Stimulated activated naive B cell treated with anti-CD40 and anti-IgM and Interleukin-4, amounts not matched to agents 10 μg/mL and 1 μg/mL and 100 μg/mL, for 72 hours (primary cell): ENCODE measurements at regions not wholly inside any gene's neighbourhood (a gene's known extent, or its start where the extent isn't known, plus 50 kb on each side); places are given as distances from the start of the nearest gene placed in this dataset.
"Not testable (repeated sequence)": the region's sequence is repeated elsewhere in the genome, so short reads cannot be mapped to it uniquely, and the experiment has no call there.

Experiments used
- ATAC-seq, 2 donors: fragments of 150-1000 bp; cut with Tn5 transposase; replicated peaks; 2 replicates each; pipeline ENCODE4 v1.10.0; 2021; ENCODE audit warnings: moderate library complexity in 1 of 2
- DNase-seq: peaks from one replicate; pipeline ENCODE4 v3.0.0; 2021
- H3K27ac Mint-ChIP-seq: one replicate; pipeline ENCODE4 v1.8.0; 2022; ENCODE audit warnings: mild to moderate bottlenecking, mixed read lengths
- H3K27me3 Mint-ChIP-seq, 2 donors: one replicate each; pipeline ENCODE4 v1.8.0; 2022; ENCODE audit warnings: mixed read lengths in 2 of 2
- H3K36me3 Mint-ChIP-seq, 2 donors: one replicate each; pipeline ENCODE4 v1.8.0; 2022; ENCODE audit warnings: mixed read lengths in 2 of 2, mild to moderate bottlenecking in 1 of 2
- H3K4me1 Mint-ChIP-seq, 2 donors: one replicate each; pipeline ENCODE4 v1.8.0; 2022; ENCODE audit warnings: mixed read lengths in 2 of 2, mild to moderate bottlenecking in 1 of 2
- H3K4me3 Mint-ChIP-seq, 2 donors: one replicate each; pipeline ENCODE4 v1.8.0; 2022; ENCODE audit warnings: mild to moderate bottlenecking in 2 of 2, mixed read lengths in 2 of 2, moderate library complexity in 1 of 2
- H3K9me3 Mint-ChIP-seq, 2 donors: one replicate each; pipeline ENCODE4 v1.8.0; 2022; ENCODE audit warnings: mixed read lengths in 2 of 2, mild to moderate bottlenecking in 1 of 2

DNA sequence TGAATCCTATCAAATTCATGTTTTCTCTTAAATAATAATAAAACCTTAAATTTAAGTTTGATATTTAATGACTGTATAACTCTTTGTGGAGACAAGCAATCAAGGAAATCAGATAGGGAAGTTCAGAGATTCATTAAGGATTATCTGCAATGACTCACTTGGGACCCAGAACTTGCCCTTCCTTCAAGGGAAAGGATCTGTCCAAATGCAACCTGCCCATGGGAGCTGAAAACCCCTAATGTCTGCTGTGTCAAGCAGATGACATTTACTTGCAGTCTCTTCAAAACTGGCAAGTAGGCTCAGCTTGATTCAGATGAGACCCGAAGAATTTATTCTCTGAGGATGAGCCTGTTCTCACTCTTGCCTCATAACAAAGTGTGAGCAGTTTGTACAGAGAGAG is 1577.6 kb downstream of the EFNA5 start:
- no peaks in the 10 kb centered on the region for H3K36me3 Mint-ChIP-seq
- H3K27me3 Mint-ChIP-seq: no peaks in the 10 kb centered on the region
- no peaks in the 10 kb centered on the region for H3K4me1 Mint-ChIP-seq
- ATAC-seq: no peak
- DNase-seq: no peak
- H3K9me3 Mint-ChIP-seq: peaks cover 0 to 2% of the 10 kb centered on the region in 2 donors
- no peak overlapping the region for H3K27ac Mint-ChIP-seq
- H3K4me3 Mint-ChIP-seq: no peak overlapping the region

DNA sequence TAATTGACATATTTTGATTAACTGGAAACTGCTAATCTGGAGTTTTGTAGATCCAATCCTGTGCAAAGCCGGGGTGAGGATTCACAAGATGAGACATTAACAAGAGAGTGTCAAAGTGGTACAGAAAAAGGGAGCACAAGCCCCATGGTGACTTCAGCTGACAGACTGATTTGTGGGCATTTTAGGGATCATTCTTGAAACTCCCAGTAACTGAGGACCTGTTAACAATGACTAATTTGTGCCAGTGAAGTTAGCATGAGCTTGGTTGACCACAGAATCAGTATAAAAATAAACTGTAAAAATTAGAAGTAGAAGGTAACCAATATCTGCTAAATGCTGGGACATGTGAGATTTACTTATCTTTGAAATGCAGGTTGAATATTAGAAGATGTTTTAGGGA is 1578.3 kb downstream of the EFNA5 start:
- no peak overlapping the region for H3K4me3 Mint-ChIP-seq
- H3K27ac Mint-ChIP-seq: no peak overlapping the region
- no peaks in the 10 kb centered on the region for H3K4me1 Mint-ChIP-seq

DNA sequence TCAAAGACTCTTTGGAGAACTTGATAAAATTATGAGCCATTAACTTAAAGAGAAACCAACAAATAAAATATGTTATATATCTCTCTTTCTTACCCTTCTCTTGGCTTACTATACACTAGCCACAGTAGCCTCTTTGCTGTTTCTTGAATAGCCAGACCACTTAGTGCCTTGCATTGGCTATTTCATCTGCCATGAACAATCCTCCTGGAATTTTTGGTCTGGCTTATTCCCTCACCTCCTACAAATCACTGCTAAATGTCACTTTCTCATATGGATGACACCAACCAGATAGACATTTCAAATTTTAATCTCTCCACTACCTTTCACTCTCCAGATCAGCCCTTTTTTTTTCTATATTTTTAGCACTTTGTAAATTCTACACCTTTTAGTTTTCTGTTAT is 1581.7 kb downstream of the EFNA5 start:
- no peak overlapping the region for H3K4me3 Mint-ChIP-seq
- H3K27me3 Mint-ChIP-seq: no peaks in the 10 kb centered on the region
- H3K9me3 Mint-ChIP-seq: peaks cover 0 to 2% of the 10 kb centered on the region in 2 donors
- no peaks in the 10 kb centered on the region for H3K4me1 Mint-ChIP-seq
- no peak for DNase-seq
- no peak for ATAC-seq
- H3K27ac Mint-ChIP-seq: no peak overlapping the region
- H3K36me3 Mint-ChIP-seq: no peaks in the 10 kb centered on the region

More for the DNA sequence above, 1578.3 kb downstream of the EFNA5 start:
- no peaks in the 10 kb centered on the region for H3K36me3 Mint-ChIP-seq
- DNase-seq (no peak), ATAC-seq (no peak)
- no peaks in the 10 kb centered on the region for H3K27me3 Mint-ChIP-seq
- H3K9me3 Mint-ChIP-seq: peaks cover 0 to 2% of the 10 kb centered on the region in 2 donors

DNA sequence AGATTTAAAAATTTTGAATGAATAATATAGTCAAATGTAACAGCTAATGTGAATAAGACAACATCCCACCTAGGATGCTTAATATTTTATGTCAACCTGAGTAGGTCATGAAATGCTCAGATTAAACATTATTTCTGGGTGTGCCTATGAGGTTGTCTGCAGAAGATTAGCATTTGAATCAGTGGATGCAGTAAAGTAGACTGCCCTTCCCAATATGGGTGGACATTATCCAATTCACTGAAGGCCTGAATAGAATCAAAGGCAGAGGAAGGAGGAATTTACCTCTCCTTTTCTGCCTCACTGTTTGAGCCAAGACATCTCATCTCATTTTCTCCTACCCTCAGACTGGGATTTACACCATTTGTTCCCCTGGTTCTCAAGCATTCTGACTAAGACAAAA is 1582.3 kb downstream of the EFNA5 start:
- Mint-ChIP-seq H3K4me3 (no peak overlapping the region), H3K4me1 (no peaks in the 10 kb centered on the region), H3K27ac (no peak overlapping the region), H3K36me3 (no peaks in the 10 kb centered on the region), H3K9me3 (peaks cover 0 to 2% of the 10 kb centered on the region in 2 donors), H3K27me3 (no peaks in the 10 kb centered on the region)
- ATAC-seq: no peak
- DNase-seq: no peak

DNA sequence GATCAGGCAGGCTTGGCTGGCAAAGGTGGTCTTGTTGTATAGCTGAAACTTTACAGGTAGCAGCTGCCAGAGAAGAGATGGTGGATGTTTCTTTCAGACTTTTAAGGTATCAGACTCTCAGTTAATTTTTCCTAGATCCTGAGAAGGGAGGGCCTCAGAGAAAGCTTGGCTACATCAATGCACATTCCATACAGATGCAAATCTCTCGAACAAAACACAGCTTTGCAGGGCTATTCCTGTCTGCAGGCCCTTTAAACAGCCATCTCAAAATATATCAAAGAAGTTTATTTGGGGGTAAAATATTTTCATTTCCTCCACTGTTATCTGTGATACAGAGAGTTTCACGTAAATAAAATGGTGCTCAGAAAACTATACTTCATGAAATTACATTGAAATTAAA is 1584.4 kb downstream of the EFNA5 start:
- Mint-ChIP-seq H3K9me3 (peaks cover 0 to 2% of the 10 kb centered on the region in 2 donors), H3K27ac (no peak overlapping the region), H3K27me3 (no peaks in the 10 kb centered on the region), H3K4me1 (no peaks in the 10 kb centered on the region), H3K4me3 (no peak overlapping the region), H3K36me3 (no peaks in the 10 kb centered on the region)
- DNase-seq (no peak), ATAC-seq (no peak)

DNA sequence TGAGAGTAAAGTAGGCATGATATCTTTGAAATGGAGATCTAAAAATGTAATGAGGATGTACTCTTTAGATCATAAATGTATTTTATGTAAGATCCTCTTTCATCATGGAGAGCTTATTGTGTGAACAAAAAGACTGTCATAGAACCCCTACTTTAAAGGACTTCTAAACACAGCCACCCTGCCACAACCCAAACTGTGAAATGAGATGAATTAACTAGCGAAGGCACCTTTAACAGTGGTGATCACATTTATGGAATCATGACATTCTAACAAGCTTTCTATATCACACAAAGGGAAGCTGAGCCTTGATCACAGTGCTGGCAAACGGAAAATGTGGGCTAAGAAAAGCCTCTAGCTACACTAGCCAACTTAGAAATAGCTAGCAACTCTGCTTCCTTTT is 1585.2 kb downstream of the EFNA5 start:
- DNase-seq: no peak
- Mint-ChIP-seq H3K4me3 (no peak overlapping the region), H3K27me3 (no peaks in the 10 kb centered on the region), H3K27ac (no peak overlapping the region), H3K9me3 (peaks cover 0 to 2% of the 10 kb centered on the region in 2 donors), H3K4me1 (no peaks in the 10 kb centered on the region), H3K36me3 (no peaks in the 10 kb centered on the region)
- no peak for ATAC-seq

DNA sequence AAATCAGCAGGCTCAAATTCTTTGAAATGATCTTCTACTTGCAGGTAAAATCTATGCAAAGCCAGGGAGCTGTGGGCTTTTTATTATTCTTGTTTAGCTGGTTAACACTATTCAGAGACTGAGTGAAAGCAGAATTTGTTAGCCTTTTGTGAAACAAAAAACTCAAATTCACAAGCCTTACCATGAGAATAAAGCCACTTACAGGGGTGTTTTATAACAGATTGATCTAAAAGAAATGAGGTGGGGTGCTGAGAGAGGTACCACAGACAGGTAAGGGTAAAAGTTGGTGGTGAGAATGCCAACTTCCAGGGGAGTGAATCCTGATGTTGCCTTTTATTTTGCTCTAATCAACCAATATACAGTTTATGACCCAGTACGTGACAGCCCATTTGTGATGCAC is 1585.6 kb downstream of the EFNA5 start:
- no peaks in the 10 kb centered on the region for H3K36me3 Mint-ChIP-seq
- H3K9me3 Mint-ChIP-seq: peaks cover 0 to 2% of the 10 kb centered on the region in 2 donors
- no peaks in the 10 kb centered on the region for H3K4me1 Mint-ChIP-seq

DNA sequence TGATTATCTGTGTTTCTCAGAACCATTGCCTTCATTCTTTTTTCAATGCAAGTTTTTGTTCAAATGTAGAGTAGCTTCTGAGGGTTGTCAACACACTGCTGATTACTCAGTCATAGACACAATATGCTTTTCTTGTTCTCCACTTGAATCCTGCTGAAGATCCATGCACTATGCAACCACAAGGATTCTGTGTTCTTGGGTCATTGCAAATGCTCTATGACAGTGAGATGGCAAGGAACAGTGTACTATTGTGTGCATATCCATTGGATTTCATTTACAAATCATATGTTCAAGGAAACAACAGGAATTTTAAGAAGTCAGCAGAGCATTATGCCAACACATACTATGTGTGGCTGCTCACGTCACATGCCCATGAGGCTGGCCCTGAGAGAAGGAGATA is 1590.2 kb downstream of the EFNA5 start:
- no peak for DNase-seq
- Mint-ChIP-seq H3K27me3 (no peaks in the 10 kb centered on the region), H3K4me1 (no peaks in the 10 kb centered on the region), H3K9me3 (no peaks in the 10 kb centered on the region), H3K27ac (no peak overlapping the region), H3K4me3 (no peak overlapping the region), H3K36me3 (no peaks in the 10 kb centered on the region)
- ATAC-seq: peak in 1 of 2 donors; percentile 19

More for the DNA sequence above, 1585.6 kb downstream of the EFNA5 start:
- no peak overlapping the region for H3K4me3 Mint-ChIP-seq
- DNase-seq (no peak), ATAC-seq (no peak)
- no peak overlapping the region for H3K27ac Mint-ChIP-seq
- H3K27me3 Mint-ChIP-seq: no peaks in the 10 kb centered on the region

DNA sequence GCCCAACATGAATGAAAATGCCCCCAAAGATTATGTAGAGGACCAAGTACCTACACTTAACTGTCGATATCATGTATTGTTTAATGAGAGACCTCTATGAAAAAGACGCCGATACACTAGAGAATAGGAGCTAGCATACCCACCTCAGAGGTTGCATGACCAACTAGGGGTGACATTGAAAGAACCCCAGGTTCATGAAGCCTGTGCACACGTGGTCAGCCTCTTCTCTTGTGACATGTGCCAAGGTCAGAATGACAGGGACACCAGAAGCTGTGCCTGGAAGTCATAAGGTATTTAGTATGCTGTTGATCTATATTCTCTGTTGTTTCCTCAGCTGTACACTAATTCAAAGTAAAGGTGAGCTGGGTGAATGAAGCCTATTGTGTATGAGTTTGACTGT is 1594.1 kb downstream of the EFNA5 start:
- ATAC-seq: no peak
- Mint-ChIP-seq H3K4me1 (no peaks in the 10 kb centered on the region), H3K9me3 (peaks cover 0 to 1% of the 10 kb centered on the region in 2 donors), H3K36me3 (no peaks in the 10 kb centered on the region), H3K27ac (no peak overlapping the region), H3K27me3 (no peaks in the 10 kb centered on the region), H3K4me3 (no peak overlapping the region)
- no peak for DNase-seq

DNA sequence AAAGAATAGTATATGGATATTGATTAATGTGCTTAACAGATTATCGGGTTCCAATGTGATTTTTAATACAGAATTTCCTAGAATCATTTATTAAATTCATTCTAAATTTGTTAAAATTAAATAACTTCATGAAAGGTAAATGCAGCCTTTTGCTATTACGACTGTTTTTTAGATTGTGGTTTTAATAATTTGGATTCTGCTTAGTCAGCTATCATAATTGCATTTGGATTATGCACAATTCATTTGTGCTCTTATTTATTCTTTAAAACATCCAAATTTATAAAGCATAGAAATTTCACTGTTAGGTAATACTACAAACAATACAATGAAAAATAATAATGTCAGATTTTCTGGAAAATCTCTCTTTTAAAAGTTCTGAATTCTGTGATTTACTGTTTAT is 1598.5 kb downstream of the EFNA5 start:
- peaks cover 4% of the 10 kb centered on the region in 2 donors for H3K9me3 Mint-ChIP-seq
- H3K4me1 Mint-ChIP-seq: no peaks in the 10 kb centered on the region
- ATAC-seq (no peak), DNase-seq (no peak)
- H3K36me3 Mint-ChIP-seq: no peaks in the 10 kb centered on the region
- H3K27ac Mint-ChIP-seq: no peak overlapping the region
- H3K27me3 Mint-ChIP-seq: no peaks in the 10 kb centered on the region
- no peak overlapping the region for H3K4me3 Mint-ChIP-seq

DNA sequence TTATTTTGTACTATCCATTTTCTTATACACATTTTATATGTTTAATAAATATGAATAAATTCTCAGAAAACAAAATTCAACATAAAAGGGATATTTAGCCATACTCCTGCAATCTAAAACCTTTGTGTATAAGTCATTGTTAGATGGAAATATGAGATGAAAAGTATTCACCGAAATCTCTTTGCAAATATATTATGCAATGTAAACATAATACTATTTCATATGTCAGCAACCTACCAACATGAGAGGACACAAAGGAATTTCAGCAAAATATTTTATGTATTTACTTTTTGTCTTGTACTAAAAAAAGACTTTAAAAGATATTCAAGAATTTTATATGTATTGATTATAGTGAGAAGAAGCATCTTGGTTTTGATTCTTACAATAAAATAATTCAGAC is 1623.4 kb downstream of the EFNA5 start:
- Mint-ChIP-seq H3K27me3 (no peaks in the 10 kb centered on the region), H3K4me3 (no peak overlapping the region), H3K36me3 (no peaks in the 10 kb centered on the region), H3K27ac (no peak overlapping the region), H3K4me1 (no peaks in the 10 kb centered on the region), H3K9me3 (peaks cover 0 to 1% of the 10 kb centered on the region in 2 donors)
- ATAC-seq (no peak), DNase-seq (no peak)

DNA sequence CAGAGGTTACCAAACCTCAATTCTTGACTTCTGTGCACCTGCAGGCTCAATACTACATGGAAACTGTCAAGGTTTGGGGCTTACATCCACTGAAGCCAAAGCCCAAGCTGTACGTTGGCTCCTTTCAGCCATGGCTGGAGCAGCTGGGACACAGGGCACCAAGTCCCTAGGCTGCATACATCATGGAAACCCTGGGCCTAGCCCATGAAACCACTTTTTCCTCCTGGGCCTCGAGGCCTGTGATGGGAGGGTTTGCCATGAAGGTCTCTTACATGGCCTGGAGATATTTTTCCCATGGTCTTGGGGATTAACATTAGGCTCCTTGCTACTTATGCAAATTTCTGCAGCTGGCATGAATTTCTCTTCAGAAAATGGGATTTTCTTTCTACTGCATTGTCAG is 1638.7 kb downstream of the EFNA5 start:
- not testable (repeated sequence) for H3K36me3 Mint-ChIP-seq, ATAC-seq, H3K4me1 Mint-ChIP-seq, DNase-seq, H3K4me3 Mint-ChIP-seq, H3K27ac Mint-ChIP-seq, H3K27me3 Mint-ChIP-seq, H3K9me3 Mint-ChIP-seq

DNA sequence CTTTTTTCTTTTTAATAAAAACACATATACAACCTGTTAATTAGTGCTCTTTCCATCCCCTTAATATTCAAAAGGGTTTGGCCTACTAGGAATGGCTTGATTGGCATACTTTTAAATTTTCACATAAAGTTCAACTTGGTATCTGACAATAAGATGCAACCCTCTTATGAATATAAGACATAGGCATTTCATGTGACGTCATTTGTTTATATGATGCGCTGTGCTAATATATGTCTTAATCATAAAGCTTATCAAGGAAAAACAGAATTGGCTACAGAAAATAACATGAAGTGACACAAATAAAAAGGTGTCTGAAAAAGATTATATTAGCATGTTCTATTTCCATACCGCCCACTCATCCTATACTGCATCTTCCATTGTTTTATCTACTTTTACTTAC is 1642.4 kb downstream of the EFNA5 start:
- Mint-ChIP-seq H3K36me3 (no peaks in the 10 kb centered on the region), H3K27me3 (no peaks in the 10 kb centered on the region), H3K27ac (no peak overlapping the region), H3K4me1 (no peaks in the 10 kb centered on the region), H3K9me3 (peaks cover 0 to 8% of the 10 kb centered on the region in 2 donors), H3K4me3 (no peak overlapping the region)
- ATAC-seq (no peak), DNase-seq (no peak)

DNA sequence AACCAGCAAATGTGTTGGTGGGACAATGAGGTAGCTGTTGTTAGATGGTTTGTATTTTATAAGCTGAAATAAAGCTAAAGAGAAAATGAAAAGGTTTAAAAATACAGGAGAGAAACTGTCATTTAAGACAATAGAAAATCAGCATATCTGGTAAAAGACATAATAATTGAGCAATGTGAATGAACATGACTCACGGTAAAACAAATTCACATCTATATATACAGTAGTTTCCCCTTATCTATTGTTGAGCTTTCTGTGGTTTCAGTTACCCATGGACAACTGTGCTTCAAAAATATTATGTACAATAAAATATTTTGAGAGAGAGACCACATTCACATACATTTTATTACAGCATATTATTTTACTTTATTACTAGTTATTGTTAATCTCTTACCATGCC is 1649.8 kb downstream of the EFNA5 start:
- Mint-ChIP-seq H3K9me3 (peaks cover 0 to 5% of the 10 kb centered on the region in 2 donors), H3K4me1 (no peaks in the 10 kb centered on the region), H3K27me3 (no peaks in the 10 kb centered on the region), H3K27ac (no peak overlapping the region), H3K4me3 (no peak overlapping the region), H3K36me3 (no peaks in the 10 kb centered on the region)
- DNase-seq (no peak), ATAC-seq (no peak)

DNA sequence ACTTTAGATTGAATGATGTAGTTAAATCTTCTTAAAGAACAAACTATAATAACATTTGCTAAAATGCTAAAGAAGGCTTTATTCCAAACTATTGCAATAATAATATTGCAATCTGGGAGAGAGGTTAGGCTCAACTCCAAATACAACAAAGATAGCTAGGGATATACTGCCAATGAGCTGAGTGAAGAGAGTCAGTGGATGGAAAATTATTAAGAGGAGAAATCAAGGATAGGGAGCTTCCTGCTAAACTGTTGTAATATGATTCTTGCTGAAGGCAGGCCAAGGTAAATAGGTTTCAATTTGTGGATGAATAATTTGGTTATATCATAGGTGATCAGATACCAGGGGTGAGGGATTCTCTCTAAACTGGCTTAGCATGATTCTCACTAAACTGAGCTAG is 1651.5 kb downstream of the EFNA5 start:
- Mint-ChIP-seq H3K4me1 (no peaks in the 10 kb centered on the region), H3K4me3 (no peak overlapping the region), H3K27ac (no peak overlapping the region), H3K27me3 (no peaks in the 10 kb centered on the region), H3K9me3 (peaks cover 0 to 2% of the 10 kb centered on the region in 2 donors), H3K36me3 (no peaks in the 10 kb centered on the region)
- DNase-seq (no peak), ATAC-seq (no peak)

DNA sequence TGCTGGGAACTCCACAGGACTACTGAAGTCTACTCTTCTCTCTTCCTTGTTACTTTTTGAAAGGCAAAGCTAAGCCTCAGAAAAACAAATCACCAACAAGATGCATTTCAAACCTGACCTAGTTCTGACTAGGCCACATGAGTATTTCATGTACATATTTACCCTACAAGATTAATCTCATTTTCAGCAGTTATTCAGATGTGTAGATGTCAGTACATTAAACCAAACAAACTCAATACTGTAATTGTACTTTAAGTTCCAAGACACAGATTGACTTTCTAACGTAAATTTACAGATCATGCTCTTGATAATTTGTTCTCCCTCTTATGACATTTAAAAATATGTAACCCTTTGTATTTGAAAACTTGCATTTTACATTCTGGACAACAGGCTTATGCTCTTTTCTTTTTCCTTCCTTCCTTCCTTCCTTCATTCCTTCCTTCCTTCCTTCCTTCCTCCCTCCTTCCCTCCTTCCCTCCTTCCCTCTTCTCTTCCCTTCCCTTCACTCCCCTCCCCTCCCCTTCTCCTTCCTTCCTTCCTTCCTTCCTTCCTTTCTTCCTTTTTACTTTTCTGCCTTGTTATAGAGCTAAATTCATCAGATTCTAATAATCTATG is 1653.4 kb downstream of the EFNA5 start:
- Mint-ChIP-seq H3K9me3 (peaks cover 0 to 2% of the 10 kb centered on the region in 2 donors), H3K36me3 (no peaks in the 10 kb centered on the region), H3K27ac (no peak overlapping the region), H3K4me1 (no peaks in the 10 kb centered on the region), H3K27me3 (no peaks in the 10 kb centered on the region), H3K4me3 (no peak overlapping the region)
- no peak for DNase-seq
- no peak for ATAC-seq
